Medulla oblongata (tissue), 1 donor: ENCODE measurements at regions not wholly inside any gene's neighbourhood (a gene's known extent, or its start where the extent isn't known, plus 50 kb on each side); places are given as distances from the start of the nearest gene placed in this dataset.
"Not testable (repeated sequence)": the region's sequence is repeated elsewhere in the genome, so short reads cannot be mapped to it uniquely, and the experiment has no call there.

Experiments
- DNase-seq: peaks from one replicate; pipeline ENCODE4 v3.0.0-alpha.2; 2015; ENCODE audit errors: extremely low spot score

GRCh38 chr20:30811885-30812671 is 445.4 kb upstream of the DEFB115 start:
- peak; percentile 57 for DNase-seq

DNA sequence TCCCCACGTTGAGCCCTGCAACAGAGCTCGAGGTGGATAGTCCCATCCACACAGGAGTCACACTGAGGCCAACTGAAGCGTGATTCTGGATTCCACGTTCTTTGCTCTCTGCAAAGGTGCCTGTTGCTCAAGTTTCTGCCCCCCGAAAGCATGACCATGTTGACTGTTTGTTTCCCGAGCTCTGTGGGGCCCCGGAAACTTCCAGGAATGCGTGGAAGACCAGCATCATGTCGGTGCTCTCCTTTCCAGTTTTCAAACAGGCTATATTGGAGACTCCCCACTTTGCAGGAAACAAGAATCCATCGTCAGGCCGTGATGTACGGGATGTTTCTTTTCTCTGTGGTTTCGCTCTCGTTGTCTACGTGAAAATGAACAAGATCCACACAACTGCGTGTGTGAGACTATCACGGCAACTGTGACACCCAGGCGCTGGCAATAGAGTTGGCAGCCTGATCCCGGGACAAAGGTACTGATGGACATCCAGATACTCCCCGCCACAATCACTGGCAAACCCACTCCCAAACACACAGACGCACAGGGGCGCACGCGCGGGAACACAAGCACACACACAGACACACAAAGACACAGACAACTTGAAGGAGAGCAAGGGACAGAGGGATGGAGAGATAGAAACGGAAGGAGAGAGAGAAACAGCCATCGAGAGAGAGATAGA is 444.6 kb upstream of the DEFB115 start:
- DNase-seq, result no peak

DNA sequence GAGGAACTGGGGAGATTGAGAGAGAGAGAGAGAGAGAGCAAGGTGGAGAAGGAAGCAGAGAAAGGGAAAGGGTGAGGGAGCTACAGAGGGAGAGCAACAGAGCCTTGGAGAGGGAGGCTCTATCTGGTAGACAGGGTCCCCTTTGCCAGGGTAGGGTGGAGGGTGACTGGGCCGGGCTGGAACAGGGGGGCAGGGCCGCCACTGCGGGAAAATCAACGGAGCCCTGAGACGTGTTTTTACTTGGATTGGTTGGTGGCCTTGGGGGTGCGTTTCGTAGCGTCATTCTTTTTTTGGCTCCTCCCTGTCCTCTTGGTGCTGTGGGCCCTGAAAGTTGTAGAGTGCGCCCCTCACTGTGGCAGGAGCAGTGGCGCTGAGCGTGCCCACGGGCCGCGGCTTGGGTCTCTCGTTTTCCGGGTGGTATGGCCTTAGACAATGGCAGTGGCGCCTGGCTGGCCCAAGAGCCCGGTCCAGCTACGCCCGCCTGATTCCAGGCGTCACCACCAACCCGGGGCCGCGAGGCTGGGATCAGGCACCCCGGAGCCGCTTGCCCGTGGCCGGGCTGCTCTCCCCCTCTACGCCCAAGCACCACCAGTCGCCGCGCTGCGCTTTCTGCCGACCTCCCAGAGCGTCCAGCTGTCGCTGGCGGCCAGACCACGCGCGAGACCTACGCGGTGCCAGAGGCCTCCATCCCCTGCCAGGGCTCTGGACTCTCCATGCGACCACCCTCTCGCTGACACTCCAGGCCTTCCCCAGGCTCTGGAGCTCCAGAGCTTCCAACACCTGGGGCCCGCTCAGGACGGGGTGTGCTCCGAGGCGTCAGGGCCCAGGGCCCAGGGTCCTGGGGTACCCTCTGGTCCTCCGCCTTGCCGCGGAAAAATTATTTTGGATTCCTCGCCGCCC is 443.8 kb upstream of the DEFB115 start:
- not testable (repeated sequence) for DNase-seq

GRCh38 chr20:30814312-30814639 is 443.2 kb upstream of the DEFB115 start:
- DNase-seq, result not testable (repeated sequence)

- DNase-seq, result not testable (repeated sequence)
Observed at GRCh38 chr20:30815027-30815576, 442.4 kb upstream of the DEFB115 start.

GRCh38 chr20:30815577-30816181 is 441.8 kb upstream of the DEFB115 start:
- DNase-seq, result no peak

GRCh38 chr20:30816182-30816645 is 441.2 kb upstream of the DEFB115 start:
- DNase-seq, result no peak

DNA sequence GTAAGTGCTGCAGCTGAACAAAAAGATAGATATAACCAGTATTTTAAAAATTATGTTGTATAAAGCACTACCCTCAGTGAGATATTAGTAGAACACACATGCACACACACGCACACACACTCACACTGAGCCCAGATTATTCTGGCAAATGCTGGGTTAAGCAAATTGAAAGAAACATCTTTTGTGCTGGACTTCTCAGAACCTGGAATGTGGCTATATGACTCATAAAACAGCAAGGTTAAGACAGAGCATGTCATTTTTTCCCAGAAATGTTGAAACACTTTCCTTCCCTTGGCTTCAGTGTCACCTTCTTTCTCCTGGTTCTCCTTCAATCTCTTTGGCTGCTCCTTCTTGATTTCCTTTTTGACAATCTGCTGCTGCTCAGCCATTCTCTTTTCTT is 435.8 kb upstream of the DEFB115 start:
- not testable (repeated sequence) for DNase-seq

GRCh38 chr20:30824666-30825065 is 432.8 kb upstream of the DEFB115 start:
- DNase-seq, result not testable (repeated sequence)

GRCh38 chr20:30845923-30846322 is 411.5 kb upstream of the DEFB115 start:
- DNase-seq, result not testable (repeated sequence)

DNA sequence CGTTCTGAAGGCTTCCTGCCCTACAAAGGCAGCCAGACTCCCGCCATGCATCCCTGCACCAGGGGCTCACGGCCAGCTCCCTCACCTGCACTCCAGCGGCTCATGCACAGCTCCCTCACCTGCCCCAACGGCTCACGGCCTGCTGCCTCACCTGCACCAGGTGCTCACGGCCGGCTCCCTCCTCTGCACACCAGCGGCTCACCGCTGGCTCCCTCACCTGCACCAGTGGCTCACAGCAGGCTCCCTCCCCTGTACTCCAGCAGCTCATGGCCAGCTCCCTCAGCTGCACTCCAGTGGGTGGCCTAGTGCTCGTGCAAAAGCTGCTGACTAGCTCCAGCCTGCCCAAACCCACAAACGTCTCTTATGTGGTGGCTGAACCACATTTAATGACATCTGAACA is 389.2 kb upstream of the DEFB115 start:
- DNase-seq, result not testable (repeated sequence)

DNA sequence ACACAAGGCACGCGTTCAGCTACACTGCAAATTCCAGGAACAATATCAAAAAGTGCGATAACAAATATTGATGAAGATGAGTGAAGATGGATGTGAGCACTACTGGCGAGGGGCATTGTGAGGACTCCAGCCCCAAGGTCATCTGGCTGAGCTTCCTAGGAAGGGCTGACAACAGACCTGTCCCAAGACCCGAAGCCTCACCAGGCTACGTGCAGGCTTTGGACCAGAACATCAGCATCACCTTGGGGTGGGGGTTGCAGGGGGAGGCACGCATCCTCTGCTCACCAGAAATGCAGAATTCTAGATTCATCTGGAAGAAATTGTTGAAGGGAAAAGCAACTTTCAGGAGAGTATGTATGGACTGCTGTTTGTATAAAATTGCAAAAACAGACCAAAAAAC is 386.3 kb upstream of the DEFB115 start:
- not testable (repeated sequence) for DNase-seq

DNA sequence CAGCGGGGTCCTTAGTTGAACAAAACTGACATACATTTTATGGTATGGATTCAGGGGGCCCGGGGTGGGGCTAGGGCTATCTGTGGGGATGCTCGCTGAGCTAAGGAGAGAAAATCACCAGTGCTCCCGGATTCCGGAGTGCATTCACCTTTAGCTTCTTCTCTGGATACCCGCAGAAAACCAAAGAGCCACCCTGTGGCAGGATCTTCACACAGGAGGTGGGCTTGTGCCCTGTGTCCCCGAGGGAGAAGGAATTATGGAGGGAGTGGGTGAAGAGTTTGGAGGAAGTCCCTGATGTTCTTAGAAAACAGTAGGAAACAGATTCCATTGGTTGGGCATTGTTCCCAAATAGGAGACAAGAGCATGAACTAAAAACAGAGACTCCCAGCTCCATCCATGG is 385.2 kb upstream of the DEFB115 start:
- DNase-seq, result not testable (repeated sequence)

- DNase-seq, result not testable (repeated sequence)
Observed at GRCh38 chr20:30875868-30876267, 381.6 kb upstream of the DEFB115 start.

GRCh38 chr20:30891400-30891799 is 366.1 kb upstream of the DEFB115 start:
- DNase-seq, result not testable (repeated sequence)

GRCh38 chr20:30892541-30893345 is 364.7 kb upstream of the DEFB115 start:
- no peak for DNase-seq

DNA sequence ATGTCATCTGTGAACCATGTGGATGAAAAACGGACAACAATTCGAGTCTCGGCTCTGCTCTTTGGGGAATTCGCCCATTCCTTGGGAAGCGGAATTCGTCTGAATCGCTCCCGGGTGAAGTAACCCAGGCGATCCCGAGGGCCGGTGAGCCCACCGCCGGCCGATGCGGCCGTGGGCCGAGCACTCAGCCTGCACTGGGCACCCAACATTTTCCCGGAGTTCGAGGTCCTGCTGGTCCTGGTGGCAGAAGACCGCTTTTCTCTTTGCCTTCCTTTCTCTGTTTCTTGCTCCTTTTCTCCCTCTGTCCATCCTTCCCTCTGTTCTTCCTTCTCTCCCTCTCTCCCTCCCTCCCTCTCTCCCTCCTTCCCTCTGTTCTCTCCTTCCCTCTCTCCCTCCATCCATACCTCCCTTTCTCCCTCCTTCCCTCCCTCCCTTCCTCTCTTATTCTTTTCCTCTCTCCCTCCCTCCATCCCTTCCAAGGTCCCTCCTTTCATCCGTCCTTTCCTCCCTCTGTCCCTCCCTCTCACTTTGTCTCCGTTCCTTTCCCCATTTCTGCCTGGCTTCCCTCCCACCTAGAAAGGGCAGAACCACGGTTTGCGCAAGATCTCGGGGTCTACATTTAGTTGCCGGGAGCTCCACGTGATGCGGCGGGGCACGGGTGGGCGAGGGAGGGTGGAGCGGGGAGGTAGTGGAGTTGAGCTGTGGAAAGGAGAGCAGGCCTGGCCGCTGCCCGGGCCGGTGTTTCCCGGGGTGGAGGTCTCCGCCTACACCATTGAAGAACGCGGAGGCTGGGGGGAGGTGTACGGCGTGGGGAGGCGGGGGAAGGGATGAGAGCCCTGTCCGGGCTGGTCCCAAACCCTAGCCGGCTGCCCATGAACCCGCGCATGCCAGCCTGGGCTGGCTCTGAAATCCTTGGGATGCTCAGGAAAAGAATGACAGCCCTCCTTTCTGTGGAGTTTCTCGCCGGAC is 363.8 kb upstream of the DEFB115 start:
- not testable (repeated sequence) for DNase-seq

DNA sequence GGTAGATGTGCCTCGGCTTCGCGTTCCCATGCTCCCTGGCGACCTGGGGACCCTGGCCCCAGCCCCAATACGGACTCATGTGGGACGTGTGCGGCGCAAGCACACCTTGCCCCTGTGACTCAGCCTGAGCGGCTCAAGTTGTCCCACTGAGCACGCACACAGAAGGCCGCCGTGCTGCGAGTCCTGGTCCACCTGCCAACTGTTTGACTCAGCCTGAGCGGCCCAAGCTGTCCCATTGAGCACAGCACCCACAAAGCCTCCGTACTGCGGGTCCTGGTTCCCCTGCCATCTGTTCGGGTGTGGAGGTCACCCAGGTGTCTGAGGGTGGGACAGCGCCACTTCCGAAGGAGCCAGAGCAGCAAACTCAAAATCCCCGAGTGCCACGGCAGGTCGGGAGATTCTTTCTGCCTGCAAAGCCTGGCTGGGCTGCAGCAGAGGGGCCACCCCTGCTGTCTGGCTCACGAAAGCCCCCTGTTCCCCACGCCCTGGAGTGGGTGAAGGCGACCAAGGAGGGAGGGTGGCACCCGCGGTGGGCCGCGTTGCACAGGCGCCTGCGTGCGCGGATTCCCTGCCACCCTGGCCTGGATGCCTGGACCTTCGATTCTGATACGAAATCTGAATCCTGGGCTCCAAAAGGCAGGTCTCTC is 362.6 kb upstream of the DEFB115 start:
- not testable (repeated sequence) for DNase-seq

GRCh38 chr20:30895354-30895711 is 362.1 kb upstream of the DEFB115 start:
- DNase-seq, result not testable (repeated sequence)
